GM23338 (cell line): ENCODE measurements at regions not wholly inside any gene's neighbourhood (a gene's known extent, or its start where the extent isn't known, plus 50 kb on each side); places are given as distances from the start of the nearest gene placed in this dataset.

ENCODE experiments used
- ATAC-seq: fragments of 200-7000 bp; cut with Tn5 transposase; 3 replicates; pipeline ENCODE4 v1.9.1; 2020
- DNase-seq: peaks from one replicate; pipeline ENCODE4 v3.0.0-alpha.2; 2015; ENCODE audit warnings: low spot score
- H2AFZ ChIP-seq: fragments of 200-600 bp; sonication (generic); 2 replicates; pipeline ENCODE4 v1.8.0; 2016; ENCODE audit warnings: antibody characterized with exemption, mild to moderate bottlenecking, moderate library complexity
- H3F3A ChIP-seq: fragments of 200-600 bp; sonication (generic); replicated peaks from 2 replicates; pipeline ENCODE4 v1.8.0; 2017; ENCODE audit warnings: antibody characterized with exemption, mixed run types, low read depth
- H3K27ac ChIP-seq: fragments of 200-600 bp; sonication (generic); 2 replicates; pipeline ENCODE4 v1.6.1; 2016; ENCODE audit warnings: low read depth
- H3K27me3 ChIP-seq: fragments of 200-600 bp; sonication (generic); 2 replicates; pipeline ENCODE4 v1.8.0; 2016; ENCODE audit warnings: mild to moderate bottlenecking, mixed run types, moderate library complexity; ENCODE audit not compliant: insufficient read depth
- H3K36me3 ChIP-seq: fragments of 200-600 bp; sonication (generic); 2 replicates; pipeline ENCODE4 v1.8.0; 2016; ENCODE audit warnings: mild to moderate bottlenecking; ENCODE audit not compliant: insufficient read depth
- H3K4me1 ChIP-seq: fragments of 200-600 bp; sonication (generic); 2 replicates; pipeline ENCODE4 v1.8.0; 2016; ENCODE audit warnings: mild to moderate bottlenecking, moderate library complexity; ENCODE audit not compliant: insufficient read depth
- H3K4me2 ChIP-seq: fragments of 200-600 bp; sonication (generic); 2 replicates; pipeline ENCODE4 v1.7.1; 2017; ENCODE audit warnings: mixed run types
- H3K4me3 ChIP-seq: fragments of 200-600 bp; sonication (generic); 2 replicates; pipeline ENCODE4 v1.6.1; 2016; ENCODE audit warnings: mixed run types
- H3K79me2 ChIP-seq: fragments of 200-600 bp; sonication (generic); replicated peaks from 2 replicates; pipeline ENCODE4 v1.8.0; 2017; ENCODE audit warnings: mild to moderate bottlenecking; ENCODE audit not compliant: insufficient read depth
- H3K9me2 ChIP-seq: fragments of 200-600 bp; sonication (generic); 2 replicates; pipeline ENCODE4 v1.8.0; 2017; ENCODE audit not compliant: insufficient read depth
- H4K20me1 ChIP-seq: fragments of 200-600 bp; sonication (generic); replicated peaks from 2 replicates; pipeline ENCODE4 v1.8.0; 2017; ENCODE audit warnings: mild to moderate bottlenecking; ENCODE audit not compliant: insufficient read depth
- H3K27ac Mint-ChIP-seq: 2 replicates; pipeline ENCODE4 v1.8.0; 2020; ENCODE audit warnings: inconsistent platforms, mild to moderate bottlenecking, moderate library complexity, mixed read lengths
- H3K27me3 Mint-ChIP-seq: 3 replicates; pipeline ENCODE4 v1.8.0; 2022; ENCODE audit warnings: low read depth, mild to moderate bottlenecking, moderate library complexity, mixed read lengths, inconsistent platforms; ENCODE audit not compliant: insufficient read depth, poor library complexity
- H3K36me3 Mint-ChIP-seq: 3 replicates; pipeline ENCODE4 v1.8.0; 2021; ENCODE audit warnings: low read depth, mild to moderate bottlenecking, inconsistent platforms, moderate library complexity, mixed read lengths
- H3K4me1 Mint-ChIP-seq: 3 replicates; pipeline ENCODE4 v1.8.0; 2020; ENCODE audit warnings: mild to moderate bottlenecking, inconsistent platforms, mixed read lengths
- H3K4me3 Mint-ChIP-seq: 3 replicates; pipeline ENCODE4 v1.8.0; 2021; ENCODE audit warnings: moderate library complexity, mild to moderate bottlenecking, inconsistent platforms, mixed read lengths
- H3K9me3 Mint-ChIP-seq: 3 replicates; pipeline ENCODE4 v1.8.0; 2020; ENCODE audit warnings: moderate library complexity, mild to moderate bottlenecking, inconsistent platforms, mixed read lengths
- CREB1 ChIP-seq: fragments of 250-450 bp; sonication (Bioruptor Pico); IDR thresholded peaks from 2 replicates; pipeline ENCODE4 v1.5.0; 2020; ENCODE audit warnings: low read depth, mild to moderate bottlenecking, moderate library complexity
- EZH2phosphoT487 ChIP-seq: fragments of 200-600 bp; sonication (generic); IDR thresholded peaks from one replicate; pipeline ENCODE4 v1.8.1; 2018; ENCODE audit warnings: antibody characterized with exemption; ENCODE audit not compliant: unreplicated experiment
- JUNB ChIP-seq: IDR thresholded peaks from one replicate; pipeline ENCODE4 v1.6.1; 2016; ENCODE audit warnings: antibody characterized with exemption; ENCODE audit not compliant: unreplicated experiment
- NANOG ChIP-seq: IDR thresholded peaks from 2 replicates; pipeline ENCODE4 v1.6.1; 2016; ENCODE audit warnings: antibody characterized with exemption, borderline replicate concordance
- REST ChIP-seq: IDR thresholded peaks from one replicate; pipeline ENCODE4 v1.6.1; 2018; ENCODE audit warnings: antibody characterized with exemption; ENCODE audit not compliant: unreplicated experiment
- STAT1 ChIP-seq: IDR thresholded peaks from one replicate; pipeline ENCODE4 v1.6.1; 2016; ENCODE audit warnings: antibody characterized with exemption; ENCODE audit not compliant: unreplicated experiment
- ZNF114 ChIP-seq: fragments of 250-450 bp; sonication (Bioruptor Pico); IDR thresholded peaks from 2 replicates; pipeline ENCODE4 v1.5.0; 2020; ENCODE audit warnings: mild to moderate bottlenecking, moderate library complexity
- TF ChIP-seq, protein P1 (sequence below): IDR thresholded peaks from 2 replicates; pipeline ENCODE4 v1.6.1; 2016; ENCODE audit warnings: antibody characterized with exemption
- TF ChIP-seq, protein P2 (sequence below): fragments of 250-450 bp; sonication (Bioruptor Pico); IDR thresholded peaks from 2 replicates; pipeline ENCODE4 v1.5.0; 2020; ENCODE audit warnings: mild to moderate bottlenecking, moderate library complexity

- no peaks in the 10 kb centered on the region for H3K36me3 ChIP-seq
- no peak overlapping the region for H3K4me2 ChIP-seq
- DNase-seq (peak; percentile 9), ATAC-seq (peak; percentile 28; the same call in 1 of the 3 replicates)
- Mint-ChIP-seq H3K36me3 (no peaks in the 10 kb centered on the region), H3K27ac (no peak overlapping the region), H3K4me1 (peaks cover 24% of the 10 kb centered on the region), H3K9me3 (no peaks in the 10 kb centered on the region), H3K4me3 (no peak overlapping the region), H3K27me3 (no peaks in the 10 kb centered on the region)
- peak overlapping the region; percentile 64; the same call in 1 of the 2 replicates for H2AFZ ChIP-seq
- H3K27me3 ChIP-seq = no peaks in the 10 kb centered on the region
- no peak overlapping the region; the same call in 1 of the 2 replicates for H3K27ac ChIP-seq
- H4K20me1 ChIP-seq = no peaks in the 10 kb centered on the region
- H3F3A ChIP-seq = no peaks in the 10 kb centered on the region
- no peaks in the 10 kb centered on the region for H3K79me2 ChIP-seq
- TF ChIP-seq, protein P1, sequence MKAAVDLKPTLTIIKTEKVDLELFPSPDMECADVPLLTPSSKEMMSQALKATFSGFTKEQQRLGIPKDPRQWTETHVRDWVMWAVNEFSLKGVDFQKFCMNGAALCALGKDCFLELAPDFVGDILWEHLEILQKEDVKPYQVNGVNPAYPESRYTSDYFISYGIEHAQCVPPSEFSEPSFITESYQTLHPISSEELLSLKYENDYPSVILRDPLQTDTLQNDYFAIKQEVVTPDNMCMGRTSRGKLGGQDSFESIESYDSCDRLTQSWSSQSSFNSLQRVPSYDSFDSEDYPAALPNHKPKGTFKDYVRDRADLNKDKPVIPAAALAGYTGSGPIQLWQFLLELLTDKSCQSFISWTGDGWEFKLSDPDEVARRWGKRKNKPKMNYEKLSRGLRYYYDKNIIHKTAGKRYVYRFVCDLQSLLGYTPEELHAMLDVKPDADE = no peak
- TF ChIP-seq NANOG = no peak
- TF ChIP-seq EZH2phosphoT487 = no peak
- TF ChIP-seq JUNB = no peak
- no peak for TF ChIP-seq REST
- no peak for TF ChIP-seq CREB1 (CRISPR knock-in tag)
- H3K4me3 ChIP-seq = no peak overlapping the region
- no peaks in the 10 kb centered on the region; the same call in 1 of the 2 replicates for H3K9me2 ChIP-seq
- peaks cover 18% of the 10 kb centered on the region for H3K4me1 ChIP-seq
Observed at GRCh38 chr5:98510143-98510985, 263.1 kb upstream of the RGMB start.

- Histone ChIP-seq H4K20me1 (no peaks in the 10 kb centered on the region), H3F3A (no peaks in the 10 kb centered on the region), H3K4me1 (peaks cover 18% of the 10 kb centered on the region), H3K9me2 (no peaks in the 10 kb centered on the region; the same call in 1 of the 2 replicates), H2AFZ (no peak overlapping the region), H3K36me3 (no peaks in the 10 kb centered on the region), H3K79me2 (no peaks in the 10 kb centered on the region), H3K27ac (no peak overlapping the region; the same call in 1 of the 2 replicates), H3K4me2 (no peak overlapping the region), H3K27me3 (no peaks in the 10 kb centered on the region), H3K4me3 (no peak overlapping the region)
- peaks cover 24% of the 10 kb centered on the region for H3K4me1 Mint-ChIP-seq
- H3K9me3 Mint-ChIP-seq = no peaks in the 10 kb centered on the region
- peak; percentile 36 for DNase-seq
- no peaks in the 10 kb centered on the region for H3K36me3 Mint-ChIP-seq
- H3K4me3 Mint-ChIP-seq = no peak overlapping the region
- no peak overlapping the region for H3K27ac Mint-ChIP-seq
- peak; percentile 84 for ATAC-seq
- H3K27me3 Mint-ChIP-seq = no peaks in the 10 kb centered on the region
- no peak for TF ChIP-seq ZNF114 (CRISPR knock-in tag)
- TF ChIP-seq, protein P2, sequence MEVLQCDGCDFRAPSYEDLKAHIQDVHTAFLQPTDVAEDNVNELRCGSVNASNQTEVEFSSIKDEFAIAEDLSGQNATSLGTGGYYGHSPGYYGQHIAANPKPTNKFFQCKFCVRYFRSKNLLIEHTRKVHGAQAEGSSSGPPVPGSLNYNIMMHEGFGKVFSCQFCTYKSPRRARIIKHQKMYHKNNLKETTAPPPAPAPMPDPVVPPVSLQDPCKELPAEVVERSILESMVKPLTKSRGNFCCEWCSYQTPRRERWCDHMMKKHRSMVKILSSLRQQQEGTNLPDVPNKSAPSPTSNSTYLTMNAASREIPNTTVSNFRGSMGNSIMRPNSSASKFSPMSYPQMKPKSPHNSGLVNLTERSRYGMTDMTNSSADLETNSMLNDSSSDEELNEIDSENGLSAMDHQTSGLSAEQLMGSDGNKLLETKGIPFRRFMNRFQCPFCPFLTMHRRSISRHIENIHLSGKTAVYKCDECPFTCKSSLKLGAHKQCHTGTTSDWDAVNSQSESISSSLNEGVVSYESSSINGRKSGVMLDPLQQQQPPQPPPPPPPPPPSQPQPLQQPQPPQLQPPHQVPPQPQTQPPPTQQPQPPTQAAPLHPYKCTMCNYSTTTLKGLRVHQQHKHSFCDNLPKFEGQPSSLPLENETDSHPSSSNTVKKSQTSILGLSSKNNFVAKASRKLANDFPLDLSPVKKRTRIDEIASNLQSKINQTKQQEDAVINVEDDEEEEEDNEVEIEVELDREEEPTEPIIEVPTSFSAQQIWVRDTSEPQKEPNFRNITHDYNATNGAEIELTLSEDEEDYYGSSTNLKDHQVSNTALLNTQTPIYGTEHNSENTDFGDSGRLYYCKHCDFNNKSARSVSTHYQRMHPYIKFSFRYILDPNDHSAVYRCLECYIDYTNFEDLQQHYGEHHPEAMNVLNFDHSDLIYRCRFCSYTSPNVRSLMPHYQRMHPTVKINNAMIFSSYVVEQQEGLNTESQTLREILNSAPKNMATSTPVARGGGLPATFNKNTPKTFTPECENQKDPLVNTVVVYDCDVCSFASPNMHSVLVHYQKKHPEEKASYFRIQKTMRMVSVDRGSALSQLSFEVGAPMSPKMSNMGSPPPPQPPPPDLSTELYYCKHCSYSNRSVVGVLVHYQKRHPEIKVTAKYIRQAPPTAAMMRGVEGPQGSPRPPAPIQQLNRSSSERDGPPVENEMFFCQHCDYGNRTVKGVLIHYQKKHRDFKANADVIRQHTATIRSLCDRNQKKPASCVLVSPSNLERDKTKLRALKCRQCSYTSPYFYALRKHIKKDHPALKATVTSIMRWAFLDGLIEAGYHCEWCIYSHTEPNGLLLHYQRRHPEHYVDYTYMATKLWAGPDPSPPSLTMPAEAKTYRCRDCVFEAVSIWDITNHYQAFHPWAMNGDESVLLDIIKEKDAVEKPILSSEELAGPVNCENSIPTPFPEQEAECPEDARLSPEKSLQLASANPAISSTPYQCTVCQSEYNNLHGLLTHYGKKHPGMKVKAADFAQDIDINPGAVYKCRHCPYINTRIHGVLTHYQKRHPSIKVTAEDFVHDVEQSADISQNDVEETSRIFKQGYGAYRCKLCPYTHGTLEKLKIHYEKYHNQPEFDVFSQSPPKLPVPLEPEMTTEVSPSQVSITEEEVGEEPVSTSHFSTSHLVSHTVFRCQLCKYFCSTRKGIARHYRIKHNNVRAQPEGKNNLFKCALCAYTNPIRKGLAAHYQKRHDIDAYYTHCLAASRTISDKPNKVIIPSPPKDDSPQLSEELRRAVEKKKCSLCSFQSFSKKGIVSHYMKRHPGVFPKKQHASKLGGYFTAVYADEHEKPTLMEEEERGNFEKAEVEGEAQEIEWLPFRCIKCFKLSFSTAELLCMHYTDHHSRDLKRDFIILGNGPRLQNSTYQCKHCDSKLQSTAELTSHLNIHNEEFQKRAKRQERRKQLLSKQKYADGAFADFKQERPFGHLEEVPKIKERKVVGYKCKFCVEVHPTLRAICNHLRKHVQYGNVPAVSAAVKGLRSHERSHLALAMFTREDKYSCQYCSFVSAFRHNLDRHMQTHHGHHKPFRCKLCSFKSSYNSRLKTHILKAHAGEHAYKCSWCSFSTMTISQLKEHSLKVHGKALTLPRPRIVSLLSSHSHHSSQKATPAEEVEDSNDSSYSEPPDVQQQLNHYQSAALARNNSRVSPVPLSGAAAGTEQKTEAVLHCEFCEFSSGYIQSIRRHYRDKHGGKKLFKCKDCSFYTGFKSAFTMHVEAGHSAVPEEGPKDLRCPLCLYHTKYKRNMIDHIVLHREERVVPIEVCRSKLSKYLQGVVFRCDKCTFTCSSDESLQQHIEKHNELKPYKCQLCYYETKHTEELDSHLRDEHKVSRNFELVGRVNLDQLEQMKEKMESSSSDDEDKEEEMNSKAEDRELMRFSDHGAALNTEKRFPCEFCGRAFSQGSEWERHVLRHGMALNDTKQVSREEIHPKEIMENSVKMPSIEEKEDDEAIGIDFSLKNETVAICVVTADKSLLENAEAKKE (CRISPR knock-in tag) = no peak
- no peak for TF ChIP-seq STAT1
- TF ChIP-seq JUNB = no peak
Observed at GRCh38 chr5:98513380-98513779, 260.1 kb upstream of the RGMB start.
